IMR-90 (cell line): ENCODE measurements at regions not wholly inside any gene's neighbourhood (a gene's known extent, or its start where the extent isn't known, plus 50 kb on each side); places are given as distances from the start of the nearest gene placed in this dataset.

Experiments used
- ATAC-seq: fragments of 200-7000 bp; cut with Tn5 transposase; 2 replicates; pipeline ENCODE4 v1.9.1; 2020; ENCODE audit warnings: low read depth, mild to moderate bottlenecking, moderate library complexity
- BruUV-seq: library from RNA; stranded (reverse); fragments of 400-500 nt; replicated peaks from 2 replicates; lab custom pipeline; 2021; lab: Mats Ljungman, UMichigan
- CTCF ChIA-PET: fragments of 300-600 bp; formaldehyde crosslinking; extraction: SDS; loops from one replicate; lab custom pipeline; 2021; ENCODE audit warnings: antibody characterized with exemption; lab: Yijun Ruan, JAX
- POLR2A ChIA-PET: fragments of 300-600 bp; sonication (Branson Sonifier 250); formaldehyde crosslinking; loops from one replicate; lab custom pipeline; 2022; ENCODE audit warnings: antibody characterized with exemption; ENCODE audit not compliant: unreplicated experiment; lab: Charles Lee
- DNase-seq: peaks from one replicate; pipeline ENCODE4 v3.0.0; 2013
- H2AFZ ChIP-seq: replicated peaks from 2 replicates; pipeline ENCODE3; 2013; ENCODE audit warnings: low read length, mild to moderate bottlenecking; ENCODE audit not compliant: poor library complexity
- H2AK5ac ChIP-seq: 2 replicates; pipeline ENCODE4 v1.6.1; 2013; ENCODE audit warnings: low read depth, low read length, inconsistent platforms
- H2AK9ac ChIP-seq: replicated peaks from 2 replicates; pipeline ENCODE3; 2013; ENCODE audit warnings: mild to moderate bottlenecking, low read depth, low read length, moderate library complexity; ENCODE audit not compliant: poor library complexity
- H2BK120ac ChIP-seq: 2 replicates; pipeline ENCODE4 v1.6.1; 2013; ENCODE audit warnings: low read depth, low read length, inconsistent platforms
- H2BK15ac ChIP-seq: 3 replicates; pipeline ENCODE4 v1.6.1; 2013; ENCODE audit warnings: low read depth, low read length, inconsistent platforms
- H2BK20ac ChIP-seq: 2 replicates; pipeline ENCODE4 v1.6.1; 2013; ENCODE audit warnings: low read depth, mild to moderate bottlenecking, inconsistent platforms, low read length, moderate library complexity
- H2BK5ac ChIP-seq: 2 replicates; pipeline ENCODE4 v1.6.1; 2013; ENCODE audit warnings: mild to moderate bottlenecking, low read depth, low read length, inconsistent platforms; ENCODE audit not compliant: poor library complexity, severe bottlenecking
- H3K14ac ChIP-seq: replicated peaks from 2 replicates; pipeline ENCODE4 v1.6.1; 2013; ENCODE audit warnings: low read depth, low read length, inconsistent platforms
- H3K18ac ChIP-seq: 2 replicates; pipeline ENCODE4 v1.6.1; 2013; ENCODE audit warnings: low read depth, low read length, control low read depth
- H3K23ac ChIP-seq: 2 replicates; pipeline ENCODE4 v1.6.1; 2013; ENCODE audit warnings: low read depth, low read length, inconsistent platforms
- H3K27ac ChIP-seq: 2 replicates; pipeline ENCODE4 v1.5.1; 2013; ENCODE audit warnings: mild to moderate bottlenecking, control low read depth, low read length; ENCODE audit not compliant: insufficient read depth
- H3K27me3 ChIP-seq: 2 replicates; pipeline ENCODE4 v1.6.1; 2013; ENCODE audit warnings: low read length; ENCODE audit not compliant: control insufficient read depth, insufficient read depth
- H3K36me3 ChIP-seq: 2 replicates; pipeline ENCODE4 v1.6.1; 2013; ENCODE audit warnings: low read length, mixed read lengths; ENCODE audit not compliant: control insufficient read depth, insufficient read depth
- H3K4ac ChIP-seq: 2 replicates; pipeline ENCODE4 v1.6.1; 2013; ENCODE audit warnings: low read depth, low read length, inconsistent platforms
- H3K4me1 ChIP-seq: 2 replicates; pipeline ENCODE4 v1.6.1; 2013; ENCODE audit warnings: low read length, mixed read lengths; ENCODE audit not compliant: control insufficient read depth, insufficient read depth
- H3K4me2 ChIP-seq: 2 replicates; pipeline ENCODE4 v1.6.1; 2013; ENCODE audit warnings: low read depth, mild to moderate bottlenecking, control low read depth, low read length, moderate library complexity
- H3K4me3 ChIP-seq: 2 replicates; pipeline ENCODE4 v1.5.1; 2013; ENCODE audit warnings: low read depth, mild to moderate bottlenecking, control low read depth, low read length, moderate library complexity; ENCODE audit not compliant: insufficient read depth
- H3K56ac ChIP-seq: 2 replicates; pipeline ENCODE4 v1.6.1; 2013; ENCODE audit warnings: low read length, inconsistent platforms; ENCODE audit not compliant: insufficient read depth; ENCODE audit errors: extremely low read depth
- H3K79me1 ChIP-seq, 2 experiments: 2 replicates each; pipeline ENCODE4 v1.6.1; 2013; ENCODE audit warnings: low read length in 2 of 2, inconsistent platforms in 1 of 2, low read depth in 1 of 2
- H3K9ac ChIP-seq: 2 replicates; pipeline ENCODE4 v1.6.1; 2013; ENCODE audit warnings: low read depth, low read length, control low read depth
- H3K9me1 ChIP-seq: 2 replicates; pipeline ENCODE4 v1.6.1; 2013; ENCODE audit warnings: low read length, inconsistent platforms; ENCODE audit not compliant: insufficient read depth
- H3K9me3 ChIP-seq: 2 replicates; pipeline ENCODE4 v1.6.1; 2013; ENCODE audit warnings: low read length; ENCODE audit not compliant: control insufficient read depth, insufficient read depth
- H4K20me1 ChIP-seq: 2 replicates; pipeline ENCODE4 v1.6.1; 2013; ENCODE audit warnings: low read length, inconsistent platforms; ENCODE audit not compliant: insufficient read depth
- H4K5ac ChIP-seq: 2 replicates; pipeline ENCODE4 v1.6.1; 2013; ENCODE audit warnings: mild to moderate bottlenecking, low read depth, low read length, control low read depth
- H4K8ac ChIP-seq, 2 experiments: 2 replicates each; pipeline ENCODE4 v1.6.1; 2013; ENCODE audit warnings: low read depth in 2 of 2, low read length in 2 of 2, control low read depth in 1 of 2, inconsistent platforms in 1 of 2
- H4K91ac ChIP-seq: 2 replicates; pipeline ENCODE4 v1.6.1; 2013; ENCODE audit warnings: low read depth, low read length, inconsistent platforms; ENCODE audit not compliant: insufficient read depth
- MAZ ChIP-seq: IDR thresholded peaks from 2 replicates; pipeline ENCODE4 v1.6.1; 2012; ENCODE audit warnings: low read depth, mild to moderate bottlenecking, low read length, improper control_type of control experiment, moderate library complexity, borderline replicate concordance
- WGBS, 2 experiments: methylation state at CpG; one replicate each; pipeline versions ENCODE4 v1.1.5 to v1.1.7; 2013; ENCODE audit warnings: missing lambda C conversion rate in 2 of 2; ENCODE audit not compliant: insufficient read length in 1 of 2; ENCODE audit errors: extremely low coverage in 2 of 2; 5-methylcytosine and 5-hydroxymethylcytosine counted together
- dilution Hi-C: fragments of 300-500 bp; cut with HindIII; formaldehyde crosslinking; loops from one replicate; pipeline ENCODE4 v1.14.3; 2018; ENCODE audit warnings: low sequenced_read_pairs; ENCODE audit not compliant: unreplicated experiment
- in situ Hi-C: fragments of 300-500 bp; cut with MboI; formaldehyde crosslinking; loops from 3 replicates; pipeline ENCODE4 v1.14.3; 2019; ENCODE audit warnings: low sequenced_read_pairs, inconsistent platforms, mixed read lengths
- intact Hi-C: fragments of 100-400 bp; cut with micrococcal nuclease; formaldehyde crosslinking; loops from 2 replicates; pipeline ENCODE4 v1.10.0; 2022

- intact Hi-C loops (no loop called here), dilution Hi-C loops (no loop called here), in situ Hi-C loops (no loop called here)
- DNase-seq: no peak
- Histone ChIP-seq H4K5ac (no peak overlapping the region), H3K4me2 (no peak overlapping the region), H3K4ac (no peak overlapping the region), H3K27ac (no peak overlapping the region), H3K36me3 (no peaks in the 10 kb centered on the region), H2BK120ac (no peak overlapping the region), H2BK5ac (no peak overlapping the region), H2AK9ac (no peak overlapping the region), H4K91ac (no peak overlapping the region), H3K18ac (no peak overlapping the region), H2BK15ac (no peak overlapping the region), H3K27me3 (no peaks in the 10 kb centered on the region), H2AK5ac (no peak overlapping the region), H4K8ac (no peak overlapping the region), H3K9me3 (no peaks in the 10 kb centered on the region), H2BK20ac (no peak overlapping the region), H3K56ac (no peak overlapping the region), H3K9me1 (no peaks in the 10 kb centered on the region), H3K23ac (no peak overlapping the region), H3K79me1 (no peaks in the 10 kb centered on the region), H2AFZ (no peak overlapping the region), H3K9ac (no peak overlapping the region), H3K4me3 (no peak overlapping the region), H3K14ac (no peak overlapping the region), H3K4me1 (no peaks in the 10 kb centered on the region), H4K20me1 (no peaks in the 10 kb centered on the region)
- no CpG with 5 or more reads among the region's 3 CpGs for WGBS, 2 experiments
- POLR2A ChIA-PET: no interaction called here
- TF ChIP-seq MAZ: no peak
- no TSS peak for BruUV-seq
- ATAC-seq: no peak
- CTCF ChIA-PET: no interaction called here
Measured at GRCh38 chr7:94810496-94810895, 96.9 kb upstream of the PPP1R9A start.
